GM13977 (cell line): ENCODE measurements at regions not wholly inside any gene's neighbourhood (a gene's known extent, or its start where the extent isn't known, plus 50 kb on each side); places are given as distances from the start of the nearest gene placed in this dataset.

Experiments
- DNase-seq: peaks from one replicate; pipeline ENCODE4 v3.0.0; 2012; ENCODE audit warnings: low spot score
- CTCF ChIP-seq: IDR thresholded peaks from 2 replicates; pipeline ENCODE4 v1.5.1; 2012; ENCODE audit warnings: mild to moderate bottlenecking, control low read depth; ENCODE audit not compliant: insufficient read depth; ENCODE audit errors: extremely low read depth, missing control alignments
- in situ Hi-C: fragments of 300-500 bp; cut with MboI; formaldehyde crosslinking; loops from one replicate; pipeline ENCODE4 v1.12.0; 2022; ENCODE audit warnings: low sequenced_read_pairs, low pct_unique_long_range_greater_than_20kb, mixed read lengths, inconsistent platforms; ENCODE audit not compliant: unreplicated experiment

- TF ChIP-seq CTCF: no peak
- in situ Hi-C loops: no loop called here
- DNase-seq: no peak
Measured at GRCh38 chr5:39495227-39495626, 70.4 kb upstream of the DAB2 start.

- no peak for DNase-seq
- in situ Hi-C loops: no loop called here
- no peak for TF ChIP-seq CTCF
Measured at GRCh38 chr5:39494534-39494933, 69.8 kb upstream of the DAB2 start.

GRCh38 chr5:39494107-39494510 is 69.3 kb upstream of the DAB2 start:
- in situ Hi-C loops: no loop called here
- no peak for TF ChIP-seq CTCF
- no peak for DNase-seq

- DNase-seq: no peak
- in situ Hi-C loops: no loop called here
- no peak for TF ChIP-seq CTCF
Measured at GRCh38 chr5:39491210-39491609, 66.4 kb upstream of the DAB2 start.

- in situ Hi-C loops: no loop called here
- TF ChIP-seq CTCF: no peak
- DNase-seq: no peak
Measured at GRCh38 chr5:39489263-39489662, 64.5 kb upstream of the DAB2 start.

GRCh38 chr5:39486790-39487189 is 62.0 kb upstream of the DAB2 start:
- in situ Hi-C loops: no loop called here
- TF ChIP-seq CTCF: no peak
- no peak for DNase-seq

- in situ Hi-C loops: no loop called here
- DNase-seq: no peak
- TF ChIP-seq CTCF: no peak
Measured at GRCh38 chr5:39486361-39486760, 61.6 kb upstream of the DAB2 start.
